ENCODE measurements at regions not wholly inside any gene's neighbourhood (a gene's known extent, or its start where the extent isn't known, plus 50 kb on each side); places are given as distances from the start of the nearest gene placed in this dataset.

GRCh38 chr5:71971862-71972261 is 135.4 kb upstream of the MAP1B start:
- no TSS peak for BruUV-seq (replicated peaks)
- no peaks in the 10 kb centered on the region for H3K4me1 ChIP-seq (ENCODE audit: control insufficient read depth, insufficient read depth, low read length)
- POLR2A ChIA-PET (ENCODE audit: unreplicated experiment): no interaction called here
- H4K20me1 ChIP-seq (ENCODE audit: insufficient read depth, low read length): no peaks in the 10 kb centered on the region
- dilution Hi-C loops (cut with HindIII; ENCODE audit: low sequenced_read_pairs, unreplicated experiment): no loop called here
- CTCF ChIA-PET: no interaction called here
- H3K36me3 ChIP-seq (ENCODE audit: control insufficient read depth, insufficient read depth, low read length): no peaks in the 10 kb centered on the region
- no peak overlapping the region for H3K4ac ChIP-seq (ENCODE audit: low read depth, low read length)
- H2AK9ac ChIP-seq (replicated peaks; ENCODE audit: low read depth, low read length, poor library complexity): no peak overlapping the region
- H3K56ac ChIP-seq (ENCODE audit: extremely low read depth, insufficient read depth, low read length): no peak overlapping the region
- no peak overlapping the region for H3K18ac ChIP-seq (ENCODE audit: low read depth, low read length)
- H3K9ac ChIP-seq (ENCODE audit: low read depth, low read length): no peak overlapping the region
- TF ChIP-seq BHLHE40 (IDR thresholded peaks at IDR 0.05; ENCODE audit: low read depth, low read length) (no peak), RAD21 (IDR thresholded peaks at IDR 0.05; ENCODE audit: low read length) (no peak), SMC3 (IDR thresholded peaks at IDR 0.05; ENCODE audit: low read depth, low read length) (no peak), CEBPB (IDR thresholded peaks at IDR 0.05; ENCODE audit: low read depth, low read length) (no peak), USF2 (IDR thresholded peaks at IDR 0.05; ENCODE audit: low read depth, low read length) (no peak)
- no peak overlapping the region for H3K14ac ChIP-seq (replicated peaks; ENCODE audit: low read depth, low read length)
- H3K4me2 ChIP-seq (ENCODE audit: low read depth, low read length): no peak overlapping the region
- no peak overlapping the region for H3K27ac ChIP-seq (ENCODE audit: insufficient read depth, low read length)
- no peak overlapping the region for H4K8ac ChIP-seq (ENCODE audit: low read depth in 2 of 2, low read length in 2 of 2)
- no peak overlapping the region for H3K23ac ChIP-seq (ENCODE audit: low read depth, low read length)
- no peak overlapping the region for H2AFZ ChIP-seq (replicated peaks; ENCODE audit: low read length, poor library complexity)
- H3K9me1 ChIP-seq (ENCODE audit: insufficient read depth, low read length): no peaks in the 10 kb centered on the region
- no peak overlapping the region for H4K91ac ChIP-seq (ENCODE audit: insufficient read depth, low read depth, low read length)
- intact Hi-C loops (cut with micrococcal nuclease): no loop called here
- no peaks in the 10 kb centered on the region for H3K79me1 ChIP-seq (ENCODE audit: low read depth in 1 of 2, low read length in 2 of 2)
- H3K9me3 ChIP-seq (ENCODE audit: control insufficient read depth, insufficient read depth, low read length): no peaks in the 10 kb centered on the region
- no peak overlapping the region for H2AK5ac ChIP-seq (ENCODE audit: low read depth, low read length)
- no peak overlapping the region for H2BK120ac ChIP-seq (ENCODE audit: low read depth, low read length)
- H3K27me3 ChIP-seq (ENCODE audit: control insufficient read depth, insufficient read depth, low read length): peaks cover 23% of the 10 kb centered on the region
- no peak overlapping the region for H2BK5ac ChIP-seq (ENCODE audit: low read depth, low read length, poor library complexity, severe bottlenecking)
- in situ Hi-C loops (cut with MboI; ENCODE audit: low sequenced_read_pairs): no loop called here
- no peak overlapping the region for H4K5ac ChIP-seq (ENCODE audit: low read depth, low read length)
- ATAC-seq (ENCODE audit: low read depth) (no peak), DNase-seq (no peak)
- no peak overlapping the region for H3K4me3 ChIP-seq (ENCODE audit: insufficient read depth, low read depth, low read length)
- H2BK20ac ChIP-seq (ENCODE audit: low read depth, low read length): no peak overlapping the region
- no peak overlapping the region for H2BK15ac ChIP-seq (ENCODE audit: low read depth, low read length)
- 50% methylated on average over 2 of the region's 2 CpGs; no CpG with 5 or more reads in 1 of the 2 experiments for WGBS, 2 experiments (ENCODE audit: extremely low coverage in 2 of 2, insufficient read length in 1 of 2)

Data from IMR-90 (cell line).